ENCODE measurements at regions not wholly inside any gene's neighbourhood (a gene's known extent, or its start where the extent isn't known, plus 50 kb on each side); places are given as distances from the start of the nearest gene placed in this dataset.
A peak's percentile ranks its signal among the peaks of the same experiment; 100 is the strongest.

DNA sequence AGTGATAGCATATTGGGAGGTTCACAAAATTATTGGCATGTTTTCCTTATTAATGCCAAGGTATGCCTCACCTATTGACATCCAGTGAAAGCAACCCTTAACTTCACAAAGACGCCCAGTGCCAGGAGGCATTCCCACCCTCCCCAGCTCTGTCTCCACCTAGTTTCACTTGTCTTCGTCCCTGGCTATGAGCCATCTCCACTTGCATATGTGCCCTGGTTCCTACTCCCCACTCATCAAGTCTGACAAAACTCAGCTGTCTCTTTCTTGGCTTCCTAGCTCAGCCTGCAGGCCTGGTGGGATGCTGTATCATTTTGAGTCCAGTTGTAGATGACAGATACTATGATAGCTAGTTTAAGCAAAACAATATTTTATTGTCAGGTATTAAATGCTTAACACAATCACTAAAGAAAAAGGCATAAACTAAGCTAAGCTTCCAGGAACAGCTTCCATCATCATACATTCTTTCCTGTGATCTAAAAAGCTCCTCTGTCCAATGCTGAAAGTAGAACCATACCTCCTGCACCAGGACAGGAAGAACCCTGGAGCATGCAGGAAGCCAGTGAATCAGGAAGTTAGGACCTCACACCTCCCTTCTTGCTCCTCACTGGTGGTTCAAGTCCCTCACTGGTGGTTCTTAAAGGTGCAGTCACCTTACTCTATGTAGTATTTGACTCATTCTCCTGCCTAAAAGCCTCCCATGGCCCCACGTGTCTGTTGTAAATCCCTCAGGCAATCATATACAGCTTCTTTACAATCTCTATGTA is 410.3 kb upstream of the RASGEF1B start:
- no peak for DNase-seq (ENCODE audit: low read depth)

DNA sequence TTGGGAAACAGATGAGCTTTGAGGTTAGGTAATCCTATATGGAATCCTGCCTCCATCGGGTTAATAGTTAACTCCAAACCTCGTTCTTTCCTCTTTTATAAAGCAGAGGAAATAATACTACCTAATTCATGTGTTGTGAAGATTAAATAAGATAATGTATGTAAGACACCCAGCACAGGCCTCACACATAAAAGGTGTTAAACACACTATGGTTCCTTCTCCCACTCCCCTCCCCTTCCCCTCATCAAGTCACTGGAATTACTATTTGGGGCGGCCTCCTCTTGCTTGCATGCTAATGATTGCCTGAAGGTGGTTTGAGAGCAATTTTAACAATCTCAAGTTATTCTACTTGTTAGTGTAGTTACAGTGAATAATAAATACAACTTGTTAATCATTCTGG is 404.4 kb upstream of the RASGEF1B start:
- DNase-seq (ENCODE audit: low read depth) = no peak

DNA sequence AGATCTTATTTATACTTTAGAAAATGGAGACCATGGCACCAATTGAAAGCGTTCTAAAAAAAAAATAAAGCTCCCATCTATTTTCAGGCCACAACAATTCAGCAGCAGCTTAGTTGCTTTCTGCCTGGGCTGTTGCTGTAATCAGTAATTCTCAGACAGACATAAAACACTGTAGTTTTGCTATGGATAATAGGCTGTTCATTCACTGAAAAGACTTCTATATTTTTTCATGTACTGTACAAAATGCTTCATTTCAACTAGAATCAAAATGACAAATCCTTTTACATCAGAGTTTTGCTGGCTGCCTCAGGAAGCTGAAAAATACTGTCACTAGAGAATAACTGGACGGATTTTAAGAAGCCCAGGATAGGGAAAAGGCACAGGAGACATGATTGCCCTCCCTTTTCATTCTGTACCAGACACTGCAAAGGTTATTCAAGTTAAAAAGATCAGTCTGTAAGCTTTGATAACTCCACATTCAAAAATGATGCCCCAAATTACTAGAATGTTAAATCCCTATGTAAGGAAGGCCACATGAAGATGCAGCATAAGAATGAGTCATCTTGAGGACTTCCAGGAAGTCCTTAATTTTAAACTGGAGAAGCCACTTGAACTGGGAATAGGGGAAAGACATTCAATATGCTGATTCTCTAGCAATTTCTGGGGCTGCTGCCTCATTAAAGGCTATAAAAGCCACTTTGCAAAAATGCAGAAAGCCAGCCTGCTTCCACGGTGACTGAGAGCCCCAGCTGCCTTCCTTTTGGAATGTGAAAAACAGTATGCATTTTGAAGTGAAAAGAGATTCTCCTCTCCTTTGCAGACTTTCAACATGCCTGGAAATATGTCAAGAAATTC is 403.2 kb upstream of the RASGEF1B start:
- no peak for DNase-seq (ENCODE audit: low read depth)

- DNase-seq (ENCODE audit: low read depth) = no peak
These were observed 398.6 kb upstream of the RASGEF1B start for GRCh38 chr4:81870275-81870674.

GRCh38 chr4:81860111-81860510 is 388.4 kb upstream of the RASGEF1B start:
- DNase-seq (ENCODE audit: low read depth) = no peak

- DNase-seq (ENCODE audit: low read depth) = no peak
These were observed 382.7 kb upstream of the RASGEF1B start for GRCh38 chr4:81854406-81854805.

DNA sequence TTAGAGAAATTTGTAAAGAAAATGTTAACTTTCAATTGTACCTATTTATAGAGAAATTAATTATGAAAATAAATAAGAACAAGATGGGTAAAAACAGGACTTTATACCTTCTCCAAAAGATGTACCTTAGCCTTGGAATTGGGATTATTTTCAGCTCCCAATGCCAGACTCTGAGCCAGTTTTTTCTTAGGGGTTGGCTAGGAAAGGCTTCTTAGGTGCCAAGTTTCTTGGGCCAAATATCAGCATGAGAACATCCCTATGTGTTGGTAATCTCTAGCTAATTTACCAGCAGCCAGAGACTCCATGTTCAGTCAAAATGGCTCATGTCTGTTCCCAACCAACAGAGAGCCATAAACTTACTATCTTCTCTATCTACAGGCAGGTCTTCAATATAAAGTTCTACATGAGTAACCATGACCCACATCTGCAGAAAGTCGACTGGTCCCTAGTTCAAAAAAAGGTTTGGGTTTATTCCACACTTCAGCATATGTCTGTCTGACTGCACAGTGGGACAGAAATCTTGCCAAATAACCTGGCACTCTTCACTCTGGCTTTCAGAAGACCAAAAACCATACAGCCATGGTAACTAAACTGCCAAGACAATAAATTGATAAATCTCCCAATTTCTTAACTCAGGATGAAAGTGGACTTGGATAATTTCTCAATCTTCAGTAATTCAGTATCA is 380.5 kb upstream of the RASGEF1B start:
- DNase-seq (ENCODE audit: low read depth) = no peak

- no peak for DNase-seq (ENCODE audit: low read depth)
These were observed 379.0 kb upstream of the RASGEF1B start for GRCh38 chr4:81850701-81851100.

DNA sequence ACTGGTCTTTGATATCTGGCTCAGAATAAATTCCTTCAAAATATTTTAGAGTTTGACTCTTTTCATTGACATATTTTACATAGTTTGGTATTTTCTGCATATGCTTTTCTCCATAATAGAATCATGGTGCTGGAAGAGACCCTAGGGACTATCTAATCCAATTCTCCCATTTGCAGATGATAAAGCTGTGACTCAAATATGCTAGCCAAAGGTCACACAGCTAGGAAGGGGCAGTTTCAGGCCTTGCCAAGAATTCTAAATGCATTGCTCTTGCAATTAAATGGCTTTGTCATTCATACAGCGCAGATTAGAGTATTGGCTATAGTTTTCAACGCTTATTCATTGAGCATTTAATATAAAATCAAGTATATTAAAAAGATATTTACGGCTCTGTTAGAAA is 374.1 kb upstream of the RASGEF1B start:
- DNase-seq (ENCODE audit: low read depth) = no peak

- DNase-seq (ENCODE audit: low read depth) = no peak
These were observed 373.6 kb upstream of the RASGEF1B start for GRCh38 chr4:81845273-81845672.

- DNase-seq (ENCODE audit: low read depth) = peak; percentile 60
These were observed 373.0 kb upstream of the RASGEF1B start for GRCh38 chr4:81844717-81845116.

- DNase-seq (ENCODE audit: low read depth) = peak; percentile 17
These were observed 367.8 kb upstream of the RASGEF1B start for GRCh38 chr4:81839347-81840042.

GRCh38 chr4:81838586-81838985 is 366.9 kb upstream of the RASGEF1B start:
- DNase-seq (ENCODE audit: low read depth) = no peak

GRCh38 chr4:81836716-81837115 is 365.0 kb upstream of the RASGEF1B start:
- DNase-seq (ENCODE audit: low read depth) = no peak

DNA sequence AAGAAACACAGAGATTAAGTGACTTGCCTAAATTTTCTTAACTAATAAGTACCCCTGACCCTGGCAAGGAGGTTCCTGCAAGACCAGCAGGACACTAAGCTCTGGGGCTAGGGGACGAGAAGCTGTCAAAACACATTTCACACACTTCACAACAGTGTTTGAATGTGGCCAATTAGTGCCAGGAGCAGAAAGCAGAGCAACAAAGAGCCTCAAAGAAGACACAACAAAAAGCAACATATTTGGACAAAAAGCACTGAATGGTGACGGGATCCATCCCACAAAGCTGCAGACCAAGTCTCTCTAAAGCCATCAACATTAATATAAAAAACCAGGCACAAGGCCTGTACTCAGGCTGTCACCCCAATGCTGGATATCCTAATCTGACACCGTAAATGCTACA is 361.9 kb upstream of the RASGEF1B start:
- DNase-seq (ENCODE audit: low read depth) = no peak

DNA sequence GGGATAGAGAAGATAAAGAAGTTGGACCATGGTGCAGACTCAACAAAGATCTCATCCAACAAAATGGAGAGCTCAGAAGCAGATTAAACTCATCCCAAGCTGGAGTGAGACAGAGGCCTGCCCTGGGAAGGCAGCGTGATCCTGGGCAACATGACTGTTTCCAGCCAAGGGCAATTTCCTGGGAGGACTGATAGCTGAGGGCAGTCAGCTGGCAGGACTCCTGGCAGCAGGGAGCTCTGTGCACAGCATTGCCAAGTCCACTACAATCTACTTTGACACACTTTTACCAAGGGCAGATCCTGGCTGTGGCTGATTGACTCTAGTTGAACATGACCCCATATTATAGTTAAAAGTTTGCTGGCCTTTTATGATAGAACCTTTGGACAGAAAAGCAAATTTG is 357.3 kb upstream of the RASGEF1B start:
- DNase-seq (ENCODE audit: low read depth) = no peak

GRCh38 chr4:81827577-81828202 is 356.0 kb upstream of the RASGEF1B start:
- DNase-seq (ENCODE audit: low read depth) = no peak

DNA sequence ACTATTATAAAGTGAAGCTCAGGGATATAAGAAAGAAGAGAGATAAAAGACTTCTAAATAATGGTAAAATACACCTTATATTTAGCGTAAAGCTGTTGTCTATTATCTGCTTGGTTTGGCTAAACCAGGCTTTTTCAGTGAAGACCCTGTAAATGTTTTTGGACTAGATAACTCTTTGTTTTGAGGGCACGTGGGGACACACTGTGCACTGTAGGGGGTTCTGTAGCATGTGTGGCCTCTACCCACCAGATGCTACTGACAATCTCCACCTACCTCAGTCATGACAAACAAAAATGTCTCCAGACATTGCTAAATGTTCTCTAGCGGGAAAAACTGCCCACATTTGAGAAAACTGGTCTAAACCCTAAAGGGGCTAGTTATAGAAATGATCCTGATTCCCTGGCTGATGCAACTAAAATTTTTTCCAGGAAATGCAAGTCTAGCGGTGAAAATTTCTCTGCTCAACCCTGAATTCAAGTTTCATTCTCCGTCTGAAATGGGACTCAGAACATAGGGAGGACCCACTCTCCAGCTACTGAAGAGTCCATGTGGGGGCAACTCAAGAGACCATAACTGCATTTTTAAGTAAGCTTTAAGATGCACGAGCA is 355.2 kb upstream of the RASGEF1B start:
- DNase-seq (ENCODE audit: low read depth) = no peak

GRCh38 chr4:81826335-81826734 is 354.6 kb upstream of the RASGEF1B start:
- DNase-seq (ENCODE audit: low read depth) = no peak

DNA sequence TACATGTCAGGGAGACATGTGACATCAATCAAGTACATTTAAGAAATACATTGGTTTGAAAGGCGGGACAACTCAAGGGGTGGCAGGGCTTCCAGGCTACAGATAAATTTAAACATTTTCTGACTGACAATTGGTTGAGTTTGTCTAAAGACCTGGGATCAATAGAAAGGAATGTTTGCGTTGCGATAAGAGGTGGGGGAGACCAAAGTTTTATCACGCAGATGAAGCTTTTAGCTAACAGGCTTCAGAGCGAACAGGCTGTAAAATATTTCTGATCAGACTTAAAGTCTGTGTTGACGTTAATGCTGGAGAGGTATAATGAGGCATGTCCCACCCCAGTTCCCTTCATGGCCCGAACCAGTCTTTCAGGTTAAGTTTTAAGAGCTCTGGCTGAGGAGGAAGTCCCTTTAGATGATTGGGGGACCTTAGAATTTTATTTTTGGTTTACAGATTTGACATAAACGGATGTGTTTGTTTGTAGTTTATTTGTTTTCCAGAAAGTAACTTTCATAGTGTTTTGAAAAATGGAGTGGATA is 346.7 kb upstream of the RASGEF1B start:
- DNase-seq (ENCODE audit: low read depth) = no peak

All from Daoy (cell line).